Cardiac muscle cell (in vitro differentiated cells and primary cell): ENCODE measurements at regions not wholly inside any gene's neighbourhood (a gene's known extent, or its start where the extent isn't known, plus 50 kb on each side); places are given as distances from the start of the nearest gene placed in this dataset.

Experiments
- DNase-seq, 2 donors: peaks; one replicate each; pipeline versions ENCODE4 v3.0.0 to v3.0.0-alpha.2; 2010 to 2017; ENCODE audit warnings: low read depth in 1 of 2, low spot score in 1 of 2
- H3K27ac ChIP-seq: fragments of 200-600 bp; sonication (generic); 2 replicates; pipeline ENCODE4 v1.5.1; 2016
- H3K27me3 ChIP-seq: fragments of 200-600 bp; sonication (generic); 2 replicates; pipeline ENCODE4 v1.6.0; 2016; ENCODE audit warnings: control low read depth
- H3K36me3 ChIP-seq: fragments of 200-600 bp; sonication (generic); 2 replicates; pipeline ENCODE4 v1.5.1; 2016; ENCODE audit warnings: control low read depth
- H3K4me1 ChIP-seq: fragments of 200-600 bp; sonication (generic); 2 replicates; pipeline ENCODE4 v1.8.1; 2017; ENCODE audit warnings: low read depth, mild to moderate bottlenecking, mixed run types
- H3K4me3 ChIP-seq: fragments of 200-600 bp; sonication (generic); 2 replicates; pipeline ENCODE4 v1.5.1; 2016; ENCODE audit warnings: mild to moderate bottlenecking
- H3K9me3 ChIP-seq: fragments of 200-600 bp; sonication (generic); 2 replicates; pipeline ENCODE4 v1.5.1; 2017; ENCODE audit warnings: low read depth, mild to moderate bottlenecking, control low read depth
- CTCF ChIP-seq: IDR thresholded peaks from 2 replicates; pipeline ENCODE4 v1.5.1; 2012; ENCODE audit warnings: low read depth, mild to moderate bottlenecking, low read length

GRCh38 chr6:78324213-78324612, 543.1 kb upstream of the IRAK1BP1 start:
- no peak overlapping the region for H3K27ac ChIP-seq
- DNase-seq = no peak
- H3K36me3 ChIP-seq = no peaks in the 10 kb centered on the region
- H3K4me3 ChIP-seq = no peak overlapping the region
- no peaks in the 10 kb centered on the region for H3K4me1 ChIP-seq
- H3K27me3 ChIP-seq = no peaks in the 10 kb centered on the region
- H3K9me3 ChIP-seq = no peaks in the 10 kb centered on the region
- TF ChIP-seq CTCF = no peak

DNA sequence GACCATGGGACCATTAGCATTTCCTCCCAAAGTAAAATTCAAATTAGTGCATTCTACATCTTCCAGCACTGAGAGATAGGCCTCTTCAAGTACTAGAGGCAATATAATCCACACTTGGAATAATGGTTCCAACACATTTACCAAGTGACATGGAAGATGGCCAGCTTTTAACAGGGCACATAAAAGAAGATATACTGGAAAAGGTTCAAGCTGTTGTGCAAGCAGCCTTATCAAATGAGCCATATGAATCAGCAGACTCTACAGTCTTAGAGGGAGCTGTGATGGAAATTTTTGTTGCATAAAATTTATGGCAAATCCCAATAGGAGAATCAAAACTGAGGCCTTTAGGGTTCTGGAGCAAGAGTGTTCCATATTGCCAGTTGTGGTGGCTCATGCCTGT, 526.6 kb upstream of the IRAK1BP1 start:
- TF ChIP-seq CTCF = no peak
- no peak overlapping the region for H3K27ac ChIP-seq
- no peaks in the 10 kb centered on the region for H3K36me3 ChIP-seq
- no peak for DNase-seq
- no peak overlapping the region for H3K4me3 ChIP-seq
- H3K9me3 ChIP-seq = no peaks in the 10 kb centered on the region
- no peaks in the 10 kb centered on the region for H3K27me3 ChIP-seq
- H3K4me1 ChIP-seq = no peaks in the 10 kb centered on the region

GRCh38 chr6:78345882-78346281, 521.5 kb upstream of the IRAK1BP1 start:
- TF ChIP-seq CTCF = no peak

DNA sequence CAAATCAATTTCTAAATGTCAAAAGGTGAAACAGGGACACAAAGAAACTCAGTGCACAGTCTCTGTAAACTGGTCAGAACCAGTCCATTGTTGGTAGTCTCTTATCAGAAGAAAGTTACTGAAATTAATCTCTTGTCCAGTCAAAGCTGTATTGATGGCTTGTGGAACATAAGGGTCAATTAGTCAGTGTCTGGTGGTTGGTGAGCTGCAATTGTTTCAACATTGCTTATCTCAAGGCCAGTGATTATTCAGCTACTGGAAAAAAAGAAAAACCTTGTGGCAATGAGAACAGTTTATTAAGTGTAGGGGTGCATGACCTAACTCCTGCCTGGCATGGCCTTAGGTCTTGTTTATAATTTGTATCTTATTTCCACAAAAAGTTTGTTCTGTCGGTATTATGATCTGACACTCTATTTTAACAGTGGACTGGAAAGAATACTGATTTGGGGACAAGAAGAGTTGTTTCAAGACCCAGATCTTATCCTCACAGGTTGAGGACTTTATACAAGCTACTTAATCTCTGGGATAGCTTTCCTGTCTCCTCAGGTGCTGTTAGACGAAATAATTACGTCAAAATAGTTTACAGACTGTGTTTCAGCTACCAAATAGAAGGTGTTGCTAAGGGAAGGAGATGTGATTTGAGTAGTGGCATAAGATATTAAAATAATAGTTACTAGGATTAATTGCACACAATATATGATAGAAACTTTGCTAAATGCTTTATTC, 520.0 kb upstream of the IRAK1BP1 start:
- TF ChIP-seq CTCF = no peak
- Histone ChIP-seq H3K36me3 (no peaks in the 10 kb centered on the region), H3K9me3 (no peaks in the 10 kb centered on the region), H3K27me3 (no peaks in the 10 kb centered on the region), H3K4me3 (no peak overlapping the region), H3K4me1 (no peaks in the 10 kb centered on the region), H3K27ac (no peak overlapping the region)
- DNase-seq = no peak

More at GRCh38 chr6:78345882-78346281, 521.5 kb upstream of the IRAK1BP1 start:
- Histone ChIP-seq H3K4me3 (no peak overlapping the region), H3K27me3 (no peaks in the 10 kb centered on the region), H3K4me1 (no peaks in the 10 kb centered on the region), H3K9me3 (no peaks in the 10 kb centered on the region), H3K27ac (no peak overlapping the region), H3K36me3 (no peaks in the 10 kb centered on the region)
- DNase-seq = no peak

DNA sequence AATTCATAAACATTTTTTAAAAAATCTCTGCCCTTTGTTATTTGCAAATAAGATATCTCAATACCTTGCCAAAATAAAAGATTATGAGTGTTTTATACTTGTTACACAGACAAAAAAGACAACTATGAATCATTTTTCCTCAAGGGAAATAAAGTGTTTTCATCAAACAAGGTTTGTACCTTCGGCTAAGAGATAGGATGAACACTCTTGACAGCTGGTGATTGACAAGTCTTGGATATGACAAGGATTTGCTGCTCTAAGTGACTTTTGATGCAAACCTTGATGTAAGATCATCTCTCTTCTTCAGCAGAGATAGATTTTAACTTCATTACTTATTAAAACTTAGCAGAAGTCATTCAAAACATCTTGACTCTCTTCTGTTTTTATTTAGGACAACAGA, 514.3 kb upstream of the IRAK1BP1 start:
- DNase-seq = no peak
- Histone ChIP-seq H3K4me3 (no peak overlapping the region), H3K36me3 (no peaks in the 10 kb centered on the region), H3K27ac (no peak overlapping the region), H3K27me3 (no peaks in the 10 kb centered on the region), H3K4me1 (no peaks in the 10 kb centered on the region), H3K9me3 (no peaks in the 10 kb centered on the region)
- TF ChIP-seq CTCF = no peak
